GM18868 (cell line): ENCODE measurements at regions not wholly inside any gene's neighbourhood (a gene's known extent, or its start where the extent isn't known, plus 50 kb on each side); places are given as distances from the start of the nearest gene placed in this dataset.

Experiments
- ATAC-seq: cut with Tn5 transposase; IDR thresholded peaks from one replicate; pipeline ENCODE4 v1.9.1; 2021; ENCODE audit warnings: mild to moderate bottlenecking, moderate library complexity; ENCODE audit not compliant: unreplicated experiment

- ATAC-seq: no peak
These were observed 386.0 kb downstream of the NR2F2 start for GRCh38 chr15:96716478-96716877.

GRCh38 chr15:96720251-96720650, 389.8 kb downstream of the NR2F2 start:
- no peak for ATAC-seq

- ATAC-seq: no peak
These were observed 390.2 kb downstream of the NR2F2 start for GRCh38 chr15:96720656-96721055.

- no peak for ATAC-seq
These were observed 398.1 kb downstream of the NR2F2 start for GRCh38 chr15:96728591-96728990.

GRCh38 chr15:96732704-96733103, 402.2 kb downstream of the NR2F2 start:
- no peak for ATAC-seq

- no peak for ATAC-seq
These were observed 403.2 kb downstream of the NR2F2 start for GRCh38 chr15:96733721-96734120.

GRCh38 chr15:96735632-96736240, 405.2 kb downstream of the NR2F2 start:
- ATAC-seq: no peak

- no peak for ATAC-seq
These were observed 405.9 kb downstream of the NR2F2 start for GRCh38 chr15:96736384-96736783.

- ATAC-seq: no peak
These were observed 406.9 kb downstream of the NR2F2 start for GRCh38 chr15:96737408-96737807.

GRCh38 chr15:96746665-96747064, 416.2 kb downstream of the NR2F2 start:
- ATAC-seq: no peak

- ATAC-seq: no peak
These were observed 416.8 kb downstream of the NR2F2 start for GRCh38 chr15:96747291-96747690.

GRCh38 chr15:96750361-96750760, 419.9 kb downstream of the NR2F2 start:
- ATAC-seq: no peak

- no peak for ATAC-seq
These were observed 425.6 kb downstream of the NR2F2 start for GRCh38 chr15:96756146-96756545.

- ATAC-seq: no peak
These were observed 426.2 kb downstream of the NR2F2 start for GRCh38 chr15:96756656-96757055.

- ATAC-seq: no peak
These were observed 432.1 kb downstream of the NR2F2 start for GRCh38 chr15:96762566-96762965.

- no peak for ATAC-seq
These were observed 434.0 kb downstream of the NR2F2 start for GRCh38 chr15:96764501-96764900.

- ATAC-seq: no peak
These were observed 434.4 kb downstream of the NR2F2 start for GRCh38 chr15:96764946-96765345.

GRCh38 chr15:96766366-96766765, 435.9 kb downstream of the NR2F2 start:
- no peak for ATAC-seq

- ATAC-seq: no peak
These were observed 437.4 kb downstream of the NR2F2 start for GRCh38 chr15:96767703-96768434.

GRCh38 chr15:96768435-96768789, 437.9 kb downstream of the NR2F2 start:
- ATAC-seq: no peak

GRCh38 chr15:96771035-96771434, 440.5 kb downstream of the NR2F2 start:
- ATAC-seq: no peak

GRCh38 chr15:96774216-96774615, 443.7 kb downstream of the NR2F2 start:
- ATAC-seq: no peak

- no peak for ATAC-seq
These were observed 453.2 kb downstream of the NR2F2 start for GRCh38 chr15:96783746-96784145.
